Endodermal cell (in vitro differentiated cells): ENCODE measurements at regions not wholly inside any gene's neighbourhood (a gene's known extent, or its start where the extent isn't known, plus 50 kb on each side); places are given as distances from the start of the nearest gene placed in this dataset.

Experiments used
- DNase-seq: peaks from one replicate; pipeline ENCODE4 v3.0.0-alpha.2; 2017
- H3K27ac ChIP-seq: 2 replicates; pipeline ENCODE4 v1.5.1; 2013; ENCODE audit warnings: mild to moderate bottlenecking, low read depth, low read length, moderate library complexity
- H3K27me3 ChIP-seq: 2 replicates; pipeline ENCODE4 v1.6.1; 2013; ENCODE audit warnings: mild to moderate bottlenecking, low read length, moderate library complexity; ENCODE audit not compliant: insufficient read depth, control insufficient read depth, poor library complexity, severe bottlenecking
- H3K36me3 ChIP-seq: 2 replicates; pipeline ENCODE4 v1.7.0; 2013; ENCODE audit warnings: mild to moderate bottlenecking, low read length, moderate library complexity; ENCODE audit not compliant: control insufficient read depth, insufficient read depth
- H3K4me1 ChIP-seq: one replicate; pipeline ENCODE4 v1.7.0; 2013; ENCODE audit warnings: low read length; ENCODE audit not compliant: control insufficient read depth, insufficient read depth
- H3K4me3 ChIP-seq: 2 replicates; pipeline ENCODE4 v1.5.1; 2013; ENCODE audit warnings: mild to moderate bottlenecking, low read length, moderate library complexity
- H3K9ac ChIP-seq: 2 replicates; pipeline ENCODE4 v1.6.1; 2013; ENCODE audit warnings: mild to moderate bottlenecking, low read length, moderate library complexity; ENCODE audit not compliant: poor library complexity, severe bottlenecking; ENCODE audit errors: extremely low read depth
- H3K9me3 ChIP-seq: 2 replicates; pipeline ENCODE4 v1.6.1; 2013; ENCODE audit warnings: mild to moderate bottlenecking, low read length, moderate library complexity; ENCODE audit not compliant: control insufficient read depth
- H3K27ac Mint-ChIP-seq: 2 replicates; pipeline ENCODE4 v1.8.0; 2020; ENCODE audit warnings: mixed read lengths
- H3K27me3 Mint-ChIP-seq: 2 replicates; pipeline ENCODE4 v1.8.0; 2021; ENCODE audit warnings: mild to moderate bottlenecking, mixed read lengths; ENCODE audit not compliant: insufficient read depth
- H3K36me3 Mint-ChIP-seq: 2 replicates; pipeline ENCODE4 v1.8.0; 2020; ENCODE audit warnings: low read depth, mixed read lengths
- H3K4me1 Mint-ChIP-seq: 2 replicates; pipeline ENCODE4 v1.8.0; 2020; ENCODE audit warnings: mixed read lengths
- H3K4me3 Mint-ChIP-seq: 2 replicates; pipeline ENCODE4 v1.8.0; 2020; ENCODE audit warnings: mild to moderate bottlenecking, moderate library complexity, mixed read lengths
- H3K9me3 Mint-ChIP-seq: 2 replicates; pipeline ENCODE4 v1.8.0; 2020; ENCODE audit warnings: mild to moderate bottlenecking, mixed read lengths
- WGBS, 2 experiments: methylation state at CpG; one replicate each; pipeline versions ENCODE4 v1.1.5 to v1.1.7; 2013; ENCODE audit warnings: missing lambda C conversion rate in 2 of 2, mixed read lengths in 1 of 2; ENCODE audit not compliant: insufficient coverage in 1 of 2, insufficient read length in 1 of 2; 5-methylcytosine and 5-hydroxymethylcytosine counted together
- TF ChIP-seq, protein P1 (sequence below): fragments of 200-600 bp; sonication (generic); conservative IDR thresholded peaks from 2 replicates; pipeline ENCODE4 v1.5.0; 2021; ENCODE audit warnings: antibody characterized with exemption, mild to moderate bottlenecking

DNA sequence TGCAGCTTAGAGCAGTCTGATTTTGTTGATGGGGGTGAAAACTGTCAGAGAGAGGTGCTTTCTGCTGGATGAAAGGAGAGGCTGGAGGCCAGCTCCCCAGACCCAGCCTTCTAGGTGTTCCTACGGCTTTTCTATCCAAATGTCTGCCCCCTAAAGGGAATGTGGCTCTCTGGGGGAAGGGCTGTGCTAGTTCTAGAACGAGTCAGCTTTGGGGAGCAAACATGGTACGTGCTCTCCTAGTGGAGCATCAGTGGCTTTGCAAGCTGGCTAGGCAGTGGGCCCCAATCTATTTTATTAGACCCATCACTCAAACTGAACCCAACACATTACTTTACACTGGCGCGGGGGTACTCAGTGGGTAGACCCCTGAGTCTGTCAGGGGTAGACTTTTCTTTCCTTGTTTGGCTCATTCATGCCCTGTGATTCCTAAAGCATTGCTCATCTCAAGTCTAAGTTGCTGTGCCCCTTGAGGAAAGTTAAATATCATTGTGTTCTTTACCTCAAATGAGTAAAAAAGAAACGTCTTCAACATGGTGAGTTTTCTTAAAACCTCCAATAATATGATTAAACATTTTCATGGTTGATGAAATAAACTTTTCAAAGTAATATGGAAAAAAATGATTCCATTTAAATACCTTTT is 254.9 kb downstream of the DLEU7 start:
- Histone ChIP-seq H3K4me3 (no peak overlapping the region), H3K36me3 (no peaks in the 10 kb centered on the region), H3K4me1 (no peaks in the 10 kb centered on the region), H3K27ac (no peak overlapping the region), H3K27me3 (no peaks in the 10 kb centered on the region), H3K9me3 (no peaks in the 10 kb centered on the region), H3K9ac (no peak overlapping the region)
- Mint-ChIP-seq H3K4me1 (peaks cover 7% of the 10 kb centered on the region), H3K9me3 (no peaks in the 10 kb centered on the region), H3K27me3 (peaks cover 12% of the 10 kb centered on the region), H3K36me3 (no peaks in the 10 kb centered on the region), H3K27ac (no peak overlapping the region), H3K4me3 (no peak overlapping the region)
- TF ChIP-seq, protein P1, sequence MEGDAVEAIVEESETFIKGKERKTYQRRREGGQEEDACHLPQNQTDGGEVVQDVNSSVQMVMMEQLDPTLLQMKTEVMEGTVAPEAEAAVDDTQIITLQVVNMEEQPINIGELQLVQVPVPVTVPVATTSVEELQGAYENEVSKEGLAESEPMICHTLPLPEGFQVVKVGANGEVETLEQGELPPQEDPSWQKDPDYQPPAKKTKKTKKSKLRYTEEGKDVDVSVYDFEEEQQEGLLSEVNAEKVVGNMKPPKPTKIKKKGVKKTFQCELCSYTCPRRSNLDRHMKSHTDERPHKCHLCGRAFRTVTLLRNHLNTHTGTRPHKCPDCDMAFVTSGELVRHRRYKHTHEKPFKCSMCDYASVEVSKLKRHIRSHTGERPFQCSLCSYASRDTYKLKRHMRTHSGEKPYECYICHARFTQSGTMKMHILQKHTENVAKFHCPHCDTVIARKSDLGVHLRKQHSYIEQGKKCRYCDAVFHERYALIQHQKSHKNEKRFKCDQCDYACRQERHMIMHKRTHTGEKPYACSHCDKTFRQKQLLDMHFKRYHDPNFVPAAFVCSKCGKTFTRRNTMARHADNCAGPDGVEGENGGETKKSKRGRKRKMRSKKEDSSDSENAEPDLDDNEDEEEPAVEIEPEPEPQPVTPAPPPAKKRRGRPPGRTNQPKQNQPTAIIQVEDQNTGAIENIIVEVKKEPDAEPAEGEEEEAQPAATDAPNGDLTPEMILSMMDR: no peak
- 66 to 79% methylated on average over 5 to 6 of the region's 6 CpGs for WGBS, 2 experiments
- no peak for DNase-seq

DNA sequence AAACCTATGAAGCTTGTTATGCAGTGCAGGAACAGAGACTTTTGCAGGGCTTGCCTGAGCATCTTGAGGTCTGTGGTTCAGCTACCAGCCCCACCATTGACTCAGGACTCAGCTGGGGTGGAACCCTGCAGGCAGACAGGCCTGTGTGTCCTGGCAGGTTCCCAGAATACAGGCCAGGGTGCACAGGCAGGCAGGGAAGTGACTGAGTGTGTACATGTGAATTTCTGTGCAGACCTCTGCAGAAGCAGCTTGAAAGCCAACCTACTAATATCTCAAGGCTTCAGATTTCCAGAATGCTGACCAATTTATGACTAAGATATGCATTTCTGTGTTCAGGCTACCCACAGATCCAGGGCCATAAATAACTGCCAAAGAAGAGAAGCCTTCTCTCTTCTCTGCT is 254.4 kb downstream of the DLEU7 start:
- Histone ChIP-seq H3K4me1 (no peaks in the 10 kb centered on the region), H3K4me3 (no peak overlapping the region), H3K9ac (no peak overlapping the region), H3K27ac (no peak overlapping the region), H3K9me3 (no peaks in the 10 kb centered on the region), H3K27me3 (no peaks in the 10 kb centered on the region), H3K36me3 (no peaks in the 10 kb centered on the region)
- DNase-seq: no peak
- TF ChIP-seq, protein P1: no peak
- Mint-ChIP-seq H3K27ac (no peak overlapping the region), H3K4me3 (no peak overlapping the region), H3K9me3 (no peaks in the 10 kb centered on the region), H3K36me3 (no peaks in the 10 kb centered on the region), H3K27me3 (peaks cover 12% of the 10 kb centered on the region), H3K4me1 (peaks cover 7% of the 10 kb centered on the region)

DNA sequence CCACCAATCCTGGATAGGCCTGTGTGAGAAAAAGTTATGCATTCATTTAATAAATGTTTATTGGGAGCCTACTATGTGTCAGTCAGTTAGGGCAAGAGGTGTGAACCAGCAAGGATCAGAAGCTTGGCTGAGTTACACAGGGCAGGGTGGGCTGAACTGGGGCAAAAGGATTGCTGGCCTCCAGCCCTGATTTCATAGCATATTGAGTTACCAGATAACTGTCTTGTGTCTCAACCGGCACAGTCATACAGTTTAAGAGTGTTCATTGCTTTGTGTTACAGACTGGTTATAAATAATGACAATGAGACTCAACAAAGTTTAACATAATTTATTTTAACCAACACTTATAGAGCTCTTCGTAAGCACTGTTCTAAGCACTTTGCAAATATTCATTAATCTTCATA is 253.8 kb downstream of the DLEU7 start:
- no peak overlapping the region for H3K27ac Mint-ChIP-seq
- Histone ChIP-seq H3K27ac (no peak overlapping the region), H3K36me3 (no peaks in the 10 kb centered on the region), H3K4me1 (no peaks in the 10 kb centered on the region), H3K9me3 (no peaks in the 10 kb centered on the region), H3K9ac (no peak overlapping the region), H3K27me3 (no peaks in the 10 kb centered on the region), H3K4me3 (no peak overlapping the region)
- H3K9me3 Mint-ChIP-seq: no peaks in the 10 kb centered on the region
- H3K4me1 Mint-ChIP-seq: peaks cover 6% of the 10 kb centered on the region
- 97 to 100% methylated on average over 1 to 2 of the region's 2 CpGs for WGBS, 2 experiments
- no peaks in the 10 kb centered on the region for H3K36me3 Mint-ChIP-seq
- no peak for DNase-seq
- no peak overlapping the region for H3K4me3 Mint-ChIP-seq
- TF ChIP-seq, protein P1: no peak
- peaks cover 12% of the 10 kb centered on the region for H3K27me3 Mint-ChIP-seq
